Uterus (tissue), 2 donors: ENCODE measurements at regions not wholly inside any gene's neighbourhood (a gene's known extent, or its start where the extent isn't known, plus 50 kb on each side); places are given as distances from the start of the nearest gene placed in this dataset.

Source experiments
- POLR2A ChIP-seq, 2 donors: fragments of 450-650 bp; IDR thresholded peaks; one replicate each; pipeline ENCODE4 v1.6.1; 2016; ENCODE audit warnings: antibody characterized with exemption in 2 of 2, mild to moderate bottlenecking in 1 of 2, moderate library complexity in 1 of 2
- TF ChIP-seq, protein P1 (sequence below), 4 experiments: fragments of 200-600 bp in 2 of 4; fragments of 450-650 bp in 2 of 4; sonication (generic) in 2 of 4; IDR thresholded peaks; one replicate each; pipeline ENCODE4 v1.5.1; 2016 to 2019; ENCODE audit warnings: antibody characterized with exemption in 4 of 4, mild to moderate bottlenecking in 2 of 4, moderate library complexity in 1 of 4

DNA sequence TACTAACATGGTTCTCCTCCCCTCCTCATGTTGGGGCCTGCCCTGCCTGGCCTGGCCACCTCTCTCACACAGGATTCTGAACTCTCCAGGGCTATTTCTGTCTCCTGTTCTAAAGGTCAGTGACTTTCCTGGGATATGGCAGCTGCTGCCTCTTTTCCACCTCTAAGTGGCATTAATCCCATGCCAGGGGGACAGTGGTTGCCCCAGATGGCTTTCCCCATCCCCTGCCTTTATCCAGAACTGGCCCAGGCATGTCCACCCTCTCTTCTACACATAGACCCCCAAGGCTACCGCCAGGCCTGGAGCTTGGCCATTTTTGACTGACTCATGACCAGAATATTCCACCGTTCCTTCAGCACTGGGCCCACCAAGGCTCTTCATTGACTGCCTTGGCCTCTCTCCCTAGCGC, 90.4 kb downstream of the IRF2BPL start:
- TF ChIP-seq, protein P1, sequence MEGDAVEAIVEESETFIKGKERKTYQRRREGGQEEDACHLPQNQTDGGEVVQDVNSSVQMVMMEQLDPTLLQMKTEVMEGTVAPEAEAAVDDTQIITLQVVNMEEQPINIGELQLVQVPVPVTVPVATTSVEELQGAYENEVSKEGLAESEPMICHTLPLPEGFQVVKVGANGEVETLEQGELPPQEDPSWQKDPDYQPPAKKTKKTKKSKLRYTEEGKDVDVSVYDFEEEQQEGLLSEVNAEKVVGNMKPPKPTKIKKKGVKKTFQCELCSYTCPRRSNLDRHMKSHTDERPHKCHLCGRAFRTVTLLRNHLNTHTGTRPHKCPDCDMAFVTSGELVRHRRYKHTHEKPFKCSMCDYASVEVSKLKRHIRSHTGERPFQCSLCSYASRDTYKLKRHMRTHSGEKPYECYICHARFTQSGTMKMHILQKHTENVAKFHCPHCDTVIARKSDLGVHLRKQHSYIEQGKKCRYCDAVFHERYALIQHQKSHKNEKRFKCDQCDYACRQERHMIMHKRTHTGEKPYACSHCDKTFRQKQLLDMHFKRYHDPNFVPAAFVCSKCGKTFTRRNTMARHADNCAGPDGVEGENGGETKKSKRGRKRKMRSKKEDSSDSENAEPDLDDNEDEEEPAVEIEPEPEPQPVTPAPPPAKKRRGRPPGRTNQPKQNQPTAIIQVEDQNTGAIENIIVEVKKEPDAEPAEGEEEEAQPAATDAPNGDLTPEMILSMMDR (IDR thresholded peaks at IDR 0.05): no peak
- no peak for TF ChIP-seq POLR2A (IDR thresholded peaks at IDR 0.05)
